Activated CD4-positive, CD25-positive, alpha-beta regulatory T cell (primary cell): ENCODE measurements at regions not wholly inside any gene's neighbourhood (a gene's known extent, or its start where the extent isn't known, plus 50 kb on each side); places are given as distances from the start of the nearest gene placed in this dataset.

Experiments
- DNase-seq, 4 experiments: peaks; one replicate each; lab custom pipeline; 2025; lab: John Stamatoyannopoulos, UW

DNA sequence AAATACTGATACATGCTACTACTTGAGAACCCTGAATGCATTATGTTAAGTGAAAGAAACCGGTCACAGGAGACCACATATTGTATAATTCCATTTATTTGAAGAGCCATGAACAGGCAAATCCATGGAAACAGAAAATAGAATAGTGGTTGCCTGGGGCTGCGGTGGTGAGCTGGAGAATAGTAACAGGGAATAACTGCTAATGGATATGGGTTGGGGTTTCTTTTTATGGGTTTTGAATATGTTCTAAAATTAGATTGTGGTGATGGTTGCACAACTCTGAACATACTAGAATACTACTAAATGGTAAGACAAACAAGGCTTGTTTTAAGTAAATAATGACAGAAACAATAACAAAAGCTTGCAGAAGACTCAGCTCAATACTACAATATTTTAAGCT, 293.0 kb downstream of the BTG1 start:
- no peak for DNase-seq

DNA sequence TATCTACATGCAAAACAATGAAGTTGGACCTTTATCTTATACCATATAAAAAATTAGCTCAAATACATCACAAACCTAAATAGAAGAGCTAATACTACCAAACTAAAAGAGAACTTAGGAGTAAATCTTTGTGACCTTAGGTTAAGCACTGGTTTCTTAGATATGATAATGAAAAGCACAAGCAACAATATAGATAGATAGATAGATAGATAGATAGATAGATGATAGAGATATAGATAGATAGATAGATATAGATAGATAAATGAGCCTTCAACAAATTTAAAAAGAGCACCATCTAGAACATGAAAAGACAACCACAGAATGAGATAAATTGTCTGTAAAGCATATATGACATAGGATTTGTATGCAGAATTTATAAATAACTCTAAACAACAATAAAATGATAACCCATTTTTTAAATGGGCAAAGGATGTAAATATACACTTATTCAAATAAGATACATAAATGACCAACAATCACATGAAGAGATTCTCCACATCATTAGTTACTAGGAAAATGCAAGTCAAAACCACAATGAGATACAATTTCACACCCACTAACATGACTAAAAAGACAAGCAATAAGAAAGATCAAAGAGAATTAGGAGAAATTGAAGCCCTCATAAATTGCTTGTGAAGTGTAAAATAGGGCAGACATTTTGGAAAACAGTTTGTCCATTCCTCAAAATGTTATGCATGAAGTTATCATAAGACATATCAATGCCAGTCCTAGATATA, 293.7 kb downstream of the BTG1 start:
- DNase-seq, result no peak

DNA sequence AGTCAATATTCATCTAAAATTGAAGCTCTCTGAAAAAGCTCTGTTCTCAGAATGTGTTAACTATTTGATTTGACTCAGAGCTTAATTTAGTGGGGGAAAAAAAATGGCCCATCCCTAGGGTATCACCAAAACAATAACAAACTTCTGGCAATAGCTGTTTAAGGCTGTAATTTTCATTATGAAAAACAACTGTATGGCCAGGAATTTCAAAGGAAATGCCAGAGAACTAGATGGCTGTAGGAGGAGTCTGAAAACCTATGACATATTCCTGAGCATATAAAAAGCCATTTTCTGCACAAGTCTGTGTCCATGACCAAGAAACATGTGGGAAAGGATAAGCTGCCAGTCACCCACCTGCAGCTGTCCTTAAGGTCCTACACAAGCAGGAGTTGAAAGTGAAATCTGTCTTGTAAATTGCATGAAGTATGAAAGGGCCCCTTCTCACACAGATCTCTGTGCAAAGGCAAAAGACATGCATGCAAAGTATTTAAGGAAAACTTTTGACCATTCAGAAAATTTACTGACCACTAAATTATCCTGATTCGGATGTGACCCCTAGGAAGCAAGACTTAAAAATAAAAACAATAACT, 299.1 kb downstream of the BTG1 start:
- no peak for DNase-seq

DNA sequence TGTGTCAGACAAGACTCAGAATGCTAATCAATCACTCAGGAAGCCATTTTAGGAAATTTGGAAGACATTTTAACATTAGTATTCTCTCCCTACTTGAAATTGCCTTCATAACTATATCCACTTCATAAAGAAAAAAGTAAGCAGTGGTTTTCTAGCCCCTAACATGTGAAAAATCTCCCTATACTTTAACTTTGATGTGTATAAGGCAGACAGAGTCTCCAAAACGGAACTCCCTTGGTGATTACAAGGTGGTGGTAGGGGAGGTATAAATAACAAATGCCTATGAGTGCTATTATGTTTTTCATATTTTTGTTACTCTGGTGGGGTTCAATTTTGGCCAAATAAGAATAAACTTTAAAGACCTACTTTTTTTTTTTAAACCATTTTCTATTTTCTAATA, 300.3 kb downstream of the BTG1 start:
- no peak for DNase-seq

DNA sequence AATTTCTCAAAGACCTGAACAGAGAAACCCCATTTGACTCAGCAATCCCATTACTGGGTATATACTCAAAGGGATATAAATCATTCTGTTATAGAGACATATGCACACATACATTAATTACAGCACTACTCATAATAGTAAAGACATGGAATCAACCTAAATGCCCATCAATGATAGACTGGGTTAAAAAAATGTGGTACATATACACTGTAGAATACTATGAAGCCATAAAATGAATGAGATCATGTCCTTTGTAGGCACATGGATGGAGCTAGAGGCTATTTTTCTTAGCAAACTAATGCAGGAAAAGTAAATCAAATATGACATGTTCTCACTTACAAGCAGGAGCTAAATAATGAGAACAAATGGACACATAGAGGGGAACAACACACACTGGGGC, 303.8 kb downstream of the BTG1 start:
- no peak for DNase-seq

DNA sequence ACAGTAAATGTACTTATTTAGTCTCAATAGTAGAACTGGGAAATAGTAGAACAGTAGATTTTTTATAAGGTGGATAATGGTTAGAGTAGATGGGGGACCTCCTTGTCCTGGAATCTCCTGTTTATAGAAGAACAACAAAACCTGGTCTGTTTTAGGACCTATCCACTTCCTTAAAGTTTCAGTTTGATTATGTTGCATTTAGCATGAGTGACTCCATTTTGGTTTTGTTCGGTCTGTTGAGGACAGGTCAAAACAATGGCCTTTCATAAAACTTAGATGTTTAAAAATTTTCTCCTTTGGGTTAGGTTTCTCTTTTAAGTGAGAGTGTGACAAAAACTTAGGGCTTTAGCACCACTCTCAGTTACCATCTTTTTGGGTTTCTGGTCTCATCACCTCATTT, 308.9 kb downstream of the BTG1 start:
- no peak for DNase-seq

DNA sequence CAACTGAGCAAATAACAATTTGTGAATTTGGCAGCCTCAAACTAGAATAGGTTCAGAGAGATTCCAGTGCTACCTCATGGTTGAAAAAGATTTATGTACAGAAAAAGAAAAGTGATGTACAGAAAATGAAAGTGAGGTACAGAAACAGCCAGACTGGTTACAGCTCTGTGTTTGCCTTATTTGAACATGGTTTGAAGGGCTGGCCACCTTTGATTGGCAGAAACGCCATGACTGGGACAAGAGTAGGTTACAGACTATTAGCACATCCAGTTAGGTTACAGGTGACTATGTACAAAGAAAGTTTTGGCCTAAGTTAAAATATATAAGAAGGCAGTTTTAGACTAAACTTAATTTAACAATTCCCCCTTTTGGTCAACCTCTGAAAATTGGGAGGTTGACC, 309.4 kb downstream of the BTG1 start:
- no peak for DNase-seq

DNA sequence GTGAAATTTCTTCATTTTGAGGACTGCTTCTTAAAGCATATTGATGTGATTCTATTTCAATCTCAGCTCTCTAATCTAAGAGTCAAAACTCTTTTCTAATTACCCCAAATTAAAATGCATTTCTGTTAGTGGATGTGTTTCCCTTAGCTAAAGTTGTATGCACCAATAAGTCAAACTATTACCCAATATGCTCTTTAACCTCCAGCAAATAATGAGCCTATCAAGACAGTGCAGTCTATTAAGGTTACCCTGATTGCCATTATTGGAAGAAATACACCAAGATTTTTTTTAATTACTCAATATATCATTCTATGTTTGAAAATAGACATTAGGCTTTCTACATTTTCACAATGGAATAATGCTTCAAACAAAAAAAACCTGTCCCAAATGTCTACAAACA, 310.0 kb downstream of the BTG1 start:
- no peak for DNase-seq

DNA sequence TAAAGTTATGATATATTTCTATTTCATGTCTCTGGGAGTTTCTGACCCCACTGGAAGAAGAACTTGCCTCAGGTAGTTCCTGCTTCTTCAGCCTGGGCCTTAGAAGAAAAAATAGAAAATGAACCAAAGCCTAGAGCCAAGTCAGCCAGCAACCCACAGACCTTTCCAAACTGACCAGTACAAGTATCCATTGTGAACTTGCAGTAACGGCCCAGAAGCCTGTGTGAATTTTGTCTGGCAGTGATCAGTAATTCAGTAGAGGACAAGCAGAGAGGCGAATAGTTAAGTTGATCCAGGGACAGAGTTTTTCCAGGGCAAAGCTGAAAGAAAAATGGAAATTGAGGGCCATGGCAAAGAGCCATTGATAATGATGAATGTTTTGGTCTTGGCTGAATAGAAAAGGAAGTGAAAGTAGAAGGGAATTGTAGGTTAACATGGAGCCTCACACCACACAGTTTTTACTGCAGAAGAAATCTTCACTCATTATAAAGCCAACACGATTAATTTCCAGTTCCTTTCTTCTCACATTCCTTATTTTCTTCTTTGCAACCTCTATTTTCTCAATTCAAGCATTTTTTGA, 311.8 kb downstream of the BTG1 start:
- DNase-seq, result no peak

DNA sequence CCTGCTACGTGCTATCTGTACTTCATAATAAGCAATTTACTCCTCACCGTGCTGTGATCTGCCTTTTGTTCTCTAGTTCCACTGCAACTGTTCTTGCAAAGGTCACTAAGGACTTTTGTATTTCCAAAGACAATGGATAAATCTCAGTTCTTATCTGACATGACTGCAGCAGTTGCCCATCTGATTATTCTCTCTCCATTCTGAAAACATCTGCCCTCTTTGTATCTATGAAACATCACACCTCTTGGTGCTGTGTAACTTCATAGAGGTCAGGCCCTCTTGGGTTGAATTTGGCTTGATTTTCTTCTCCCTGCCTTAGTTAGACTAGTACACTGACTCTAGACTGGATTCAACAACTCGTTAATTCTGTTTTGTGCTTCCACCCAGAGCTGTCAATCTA, 319.6 kb downstream of the BTG1 start:
- no peak for DNase-seq

DNA sequence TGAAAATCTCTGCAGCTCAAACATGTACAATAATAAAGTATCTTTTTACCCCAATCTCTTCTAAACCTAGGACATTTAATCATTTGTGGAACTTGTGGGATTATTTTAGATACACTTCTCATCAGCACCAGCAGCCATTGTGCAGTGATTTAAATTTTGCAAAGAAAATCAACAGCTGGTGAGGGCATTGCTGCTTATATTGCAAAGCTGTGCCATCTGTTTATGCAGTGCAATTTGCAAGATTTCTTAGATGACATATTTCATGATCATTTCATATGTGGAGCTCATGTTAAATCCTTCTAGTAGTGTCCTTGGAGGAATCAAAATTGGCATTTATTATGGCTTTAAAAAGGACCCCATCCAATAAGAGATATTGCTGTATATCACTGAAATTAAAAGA, 320.7 kb downstream of the BTG1 start:
- no peak for DNase-seq

DNA sequence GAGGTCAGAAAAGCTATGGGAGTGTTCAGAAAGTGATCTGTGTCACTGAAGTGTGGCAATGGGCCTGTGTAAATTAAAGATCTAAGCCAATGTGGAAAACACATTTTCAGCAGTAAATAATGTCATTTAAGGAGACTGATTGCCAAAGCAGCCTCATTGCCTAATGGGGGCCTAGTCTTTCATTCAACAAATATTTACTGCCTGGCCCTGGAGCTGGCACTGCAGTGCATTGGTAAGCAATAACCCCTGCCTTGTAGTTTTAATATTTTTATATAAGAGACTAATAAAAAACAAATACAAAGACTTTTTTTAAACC, 326.6 kb downstream of the BTG1 start:
- DNase-seq, result no peak

DNA sequence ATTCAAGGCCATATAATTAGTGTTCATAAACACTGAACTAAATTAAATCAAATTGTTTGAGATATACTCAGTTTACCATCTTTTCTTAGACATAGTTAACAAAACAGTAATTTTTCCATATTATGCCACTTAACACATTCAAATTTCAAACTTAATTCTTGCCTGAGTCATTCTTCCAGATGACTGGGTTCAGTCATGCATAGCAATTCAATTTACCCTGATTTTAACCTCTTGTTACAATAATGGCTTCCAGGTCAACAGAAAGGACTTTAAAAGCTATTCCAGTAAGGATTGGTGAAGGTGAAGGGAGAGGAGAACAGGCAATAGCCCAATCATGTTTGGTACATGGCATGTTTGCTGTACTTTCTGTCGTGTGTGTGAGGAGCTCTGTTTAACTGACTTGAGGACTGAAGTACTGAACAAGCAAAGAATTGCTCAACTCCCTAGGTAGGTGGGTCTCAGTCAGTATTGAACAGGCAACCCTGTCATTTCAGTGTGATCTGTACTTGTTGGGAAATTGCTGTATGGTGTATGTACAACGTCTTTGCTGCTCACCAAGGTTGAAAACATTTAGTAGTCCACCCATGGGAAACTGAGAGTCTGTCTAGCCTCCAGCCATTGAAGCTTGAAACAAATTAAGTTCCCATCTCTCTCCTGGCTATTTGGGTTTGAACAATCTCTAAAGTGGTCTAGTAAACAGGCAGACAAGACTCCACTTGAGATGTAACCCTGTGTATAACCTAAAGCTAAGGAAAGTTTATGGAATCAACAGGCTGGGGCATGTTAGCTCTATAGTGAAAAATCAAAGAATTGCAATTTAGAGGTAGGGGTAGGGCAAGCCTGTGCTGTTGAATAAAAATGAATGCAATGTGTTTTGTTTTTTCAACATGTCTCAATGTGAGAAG, 327.2 kb downstream of the BTG1 start:
- no peak for DNase-seq

DNA sequence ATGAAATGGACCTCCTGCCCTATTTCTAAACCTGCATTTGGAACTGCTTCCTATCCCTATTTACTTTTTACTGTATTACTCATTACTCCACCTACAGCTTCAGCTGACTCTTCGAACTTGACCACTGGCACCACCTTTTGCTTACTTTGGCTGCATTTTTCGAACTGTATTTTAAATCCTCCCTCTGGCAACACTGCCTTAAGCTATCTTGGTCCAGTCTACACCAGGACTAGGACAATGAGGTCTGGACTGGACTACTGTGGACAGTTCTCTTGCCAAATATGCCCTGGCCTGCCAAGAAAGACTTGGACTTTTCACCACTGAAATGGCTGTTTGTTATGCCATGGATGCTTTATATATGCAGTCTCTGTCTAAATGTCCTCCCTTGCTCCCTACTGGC, 328.1 kb downstream of the BTG1 start:
- no peak for DNase-seq

DNA sequence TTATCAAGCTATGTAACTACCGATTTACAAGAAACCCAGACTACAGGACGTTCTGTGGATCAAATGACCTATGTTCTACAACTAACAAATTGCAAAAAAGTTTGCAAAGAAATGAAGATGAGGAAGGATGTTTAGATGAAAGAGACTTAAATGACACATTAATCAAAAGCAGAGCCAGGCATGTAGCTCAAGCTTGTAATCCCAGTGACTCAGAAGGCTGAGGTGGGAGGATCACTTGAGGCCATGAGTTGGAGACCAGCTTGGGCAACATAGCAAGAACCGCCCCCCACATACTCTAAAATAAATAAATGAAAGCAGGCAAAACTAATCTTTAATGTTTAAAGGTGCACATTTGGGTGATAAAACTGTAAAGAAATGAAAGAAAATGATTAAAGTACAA, 331.9 kb downstream of the BTG1 start:
- DNase-seq, result no peak

DNA sequence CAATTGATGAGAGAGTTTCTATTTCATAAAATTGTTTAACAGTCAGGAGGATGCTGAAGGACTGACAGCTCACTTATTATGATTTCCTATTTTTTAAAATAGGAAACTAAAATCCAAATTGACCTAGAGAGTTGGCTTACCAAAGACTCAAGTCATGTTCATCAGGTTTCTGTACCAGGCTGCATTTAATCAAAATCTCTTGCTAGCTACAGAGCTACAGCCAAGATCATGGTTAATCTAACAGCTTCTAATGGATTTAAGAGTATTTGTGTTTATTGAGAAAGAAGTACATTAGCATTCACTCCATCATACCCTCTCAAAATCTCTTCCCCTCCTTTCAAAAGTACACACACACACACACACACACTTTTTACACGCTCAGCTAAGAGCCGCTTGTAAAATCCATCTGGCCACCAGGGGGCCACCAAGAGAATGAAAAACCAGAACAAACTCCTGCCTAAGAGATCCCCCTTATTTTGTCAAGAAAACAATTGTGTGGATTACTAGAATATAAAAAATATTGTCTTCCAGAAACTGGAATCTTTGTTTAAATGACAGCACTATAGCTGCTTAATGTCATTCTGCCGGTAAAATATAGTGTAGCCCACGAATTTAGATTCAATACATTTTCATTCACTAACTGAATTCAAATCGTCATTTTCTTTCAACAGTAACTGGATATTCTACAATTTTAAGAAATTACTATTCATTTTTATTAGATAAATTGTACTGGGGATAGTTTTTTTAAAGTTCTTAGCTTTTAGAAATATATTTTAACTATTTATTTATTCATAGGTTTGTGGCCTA, 334.0 kb downstream of the BTG1 start:
- DNase-seq, result peak; percentile 26 to 65 (median 52)

DNA sequence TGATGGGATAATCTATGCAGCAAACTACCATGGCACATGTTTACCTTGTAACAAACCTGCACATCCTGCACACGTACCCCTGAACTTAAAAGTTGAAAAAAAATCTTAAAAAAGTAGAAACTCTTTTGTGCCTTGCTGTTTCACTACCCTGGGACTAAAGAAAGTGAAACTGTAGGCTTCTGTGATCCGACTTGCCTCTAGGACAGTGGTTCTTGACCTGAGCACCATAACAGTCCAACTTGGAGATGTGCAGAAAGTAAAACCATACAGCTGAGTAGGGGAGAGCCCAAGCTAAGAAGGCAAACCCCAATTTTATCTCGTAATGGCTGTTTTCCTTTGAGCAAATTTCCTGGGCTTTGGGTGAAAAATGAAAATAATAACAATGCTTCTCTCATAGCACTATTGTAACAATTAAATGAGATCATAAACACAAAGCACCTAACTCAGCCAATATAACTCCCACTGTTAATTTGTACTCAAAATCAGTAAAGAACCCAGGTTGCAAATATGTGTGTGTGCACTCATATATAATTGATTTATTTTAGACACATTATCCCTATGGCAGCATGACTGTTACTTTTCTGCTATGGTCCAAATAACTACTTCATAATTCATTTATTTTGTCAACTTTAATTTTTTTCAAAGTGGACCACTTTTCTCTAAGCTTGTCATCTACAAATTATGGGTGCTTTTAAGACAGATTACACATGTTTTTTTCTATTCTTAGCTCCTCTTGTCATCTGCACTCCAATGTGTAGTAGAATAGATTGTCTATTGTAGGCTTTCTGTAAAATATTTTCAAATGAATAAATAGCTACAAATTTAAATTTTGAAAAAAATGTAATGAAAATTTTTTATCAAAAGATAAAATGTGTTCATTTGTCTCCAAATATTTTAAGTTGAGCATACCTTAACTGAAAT, 334.9 kb downstream of the BTG1 start:
- DNase-seq, result no peak

DNA sequence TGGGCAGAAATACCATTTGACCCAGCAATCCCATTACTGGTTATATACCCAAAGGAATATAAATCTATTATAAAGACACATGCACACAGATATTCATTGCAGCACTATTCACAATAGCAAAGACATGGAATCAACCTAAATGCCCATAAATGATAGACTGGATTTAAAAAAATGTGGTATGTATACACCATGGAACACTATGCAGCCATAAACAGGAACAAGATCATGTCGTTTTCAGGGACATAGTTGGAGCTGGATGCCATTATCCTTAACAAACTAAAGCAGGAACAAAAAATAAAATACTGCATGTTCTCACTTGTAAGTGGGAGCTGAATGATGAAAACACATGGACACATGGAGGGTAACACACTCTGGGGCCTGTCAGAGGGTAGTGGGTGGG, 335.6 kb downstream of the BTG1 start:
- no peak for DNase-seq

DNA sequence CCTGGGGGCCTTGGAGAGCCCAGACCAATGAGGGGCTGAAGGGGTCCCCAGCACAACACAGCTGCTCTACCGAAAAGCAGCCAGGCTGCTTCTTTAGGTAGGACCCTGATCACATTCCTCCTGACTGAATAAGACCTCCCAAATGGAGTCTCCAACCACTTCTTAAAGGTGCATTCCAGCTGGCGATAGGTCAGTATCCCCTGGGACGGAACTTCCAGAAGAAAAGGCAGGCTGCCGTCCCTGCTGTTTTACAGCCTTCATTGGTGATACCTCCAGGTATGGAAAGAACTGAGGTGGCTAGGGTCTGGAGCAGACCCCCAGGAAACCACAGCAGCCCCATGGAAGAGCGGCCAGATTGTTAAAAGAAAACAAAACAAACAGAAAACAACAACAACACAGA, 340.6 kb downstream of the BTG1 start:
- DNase-seq, result no peak

DNA sequence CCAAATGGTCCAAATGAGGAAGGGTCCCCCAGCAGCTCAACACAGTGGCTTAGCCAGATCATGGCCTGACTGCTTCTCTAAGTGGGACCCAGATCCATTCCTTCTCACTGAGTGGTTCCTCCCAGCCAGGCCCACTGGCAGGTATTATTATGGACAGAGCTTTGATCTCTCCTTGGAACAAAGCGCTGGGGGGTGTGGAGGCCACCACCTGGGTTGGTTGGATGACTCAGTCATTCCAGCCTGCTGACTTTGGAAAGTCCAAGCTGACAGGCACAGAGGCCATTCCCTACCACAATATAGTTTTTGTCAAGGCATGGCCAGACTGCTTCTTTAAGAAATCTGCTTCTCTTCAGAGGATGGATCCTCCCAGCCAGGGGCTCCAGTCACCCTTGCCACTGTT, 341.1 kb downstream of the BTG1 start:
- no peak for DNase-seq

DNA sequence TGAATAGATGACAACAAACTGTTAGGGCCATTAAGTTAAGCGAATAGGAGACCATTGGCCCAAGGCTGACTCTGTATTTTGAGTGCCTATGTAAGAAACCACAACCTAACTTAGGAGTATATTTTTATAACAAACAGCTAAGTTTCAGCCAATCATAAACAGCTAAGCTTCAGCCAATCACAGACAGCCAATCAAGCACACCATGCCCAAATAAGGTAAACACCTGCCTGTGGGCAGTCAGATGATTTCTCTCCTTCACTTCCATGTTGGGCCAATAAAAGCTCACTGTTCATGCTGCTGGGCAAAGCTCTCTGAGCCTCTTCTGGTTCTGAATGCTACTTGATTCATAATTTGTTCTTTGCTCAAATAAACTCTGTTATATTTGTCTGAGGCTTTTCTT, 344.6 kb downstream of the BTG1 start:
- DNase-seq, result no peak
